ENCODE measurements at regions not wholly inside any gene's neighbourhood (a gene's known extent, or its start where the extent isn't known, plus 50 kb on each side); places are given as distances from the start of the nearest gene placed in this dataset.

GRCh38 chr13:82850644-82851043 lies 1031.6 kb downstream of the SLITRK1 start (continued):
- TF ChIP-seq ZBTB33 (IDR thresholded peaks at IDR 0.05) = no peak

GRCh38 chr13:82848766-82849165 lies 1033.5 kb downstream of the SLITRK1 start:
- no peak overlapping the region for H3K27ac ChIP-seq (ENCODE audit: low read depth in 1 of 2, low read length in 2 of 2)
- no peak overlapping the region for H3K9ac ChIP-seq (ENCODE audit: low read depth in 1 of 2, low read length in 2 of 2)
- no peaks in the 10 kb centered on the region for H3K9me3 ChIP-seq (ENCODE audit: control insufficient read depth in 4 of 4, low read length in 3 of 4)
- TF ChIP-seq ATF3 (IDR thresholded peaks at IDR 0.05) (no peak), FOXA2 (IDR thresholded peaks at IDR 0.05) (no peak), CTCF (IDR thresholded peaks at IDR 0.05; ENCODE audit: low read depth, low read length, missing input control) (no peak), HNF4A (conservative IDR thresholded peaks at IDR 0.05) (no peak), HNF4G (IDR thresholded peaks at IDR 0.05) (no peak), EGR1 (IDR thresholded peaks at IDR 0.05; ENCODE audit: low read depth in 2 of 2) (no peak), YY1 (IDR thresholded peaks at IDR 0.05) (no peak), RAD21 (IDR thresholded peaks at IDR 0.05) (no peak), SP1 (IDR thresholded peaks at IDR 0.05) (no peak), JUND (IDR thresholded peaks at IDR 0.05) (no peak), FOXA1 (IDR thresholded peaks at IDR 0.05) (no peak), NR2F2 (IDR thresholded peaks at IDR 0.05) (no peak), MAX (IDR thresholded peaks at IDR 0.05) (no peak), ZBTB33 (IDR thresholded peaks at IDR 0.05) (no peak), TAF1 (conservative IDR thresholded peaks at IDR 0.05) (no peak)
- no peaks in the 10 kb centered on the region for H3K27me3 ChIP-seq (ENCODE audit: control insufficient read depth in 4 of 4, insufficient read depth in 4 of 4, low read length in 3 of 4)
- H3K4me3 ChIP-seq (ENCODE audit: low read depth in 1 of 3, low read length in 3 of 3) = no peak overlapping the region
- H3K4me1 ChIP-seq (ENCODE audit: control insufficient read depth in 4 of 4, insufficient read depth in 4 of 4, low read length in 3 of 4) = no peaks in the 10 kb centered on the region
- no peaks in the 10 kb centered on the region for H3K36me3 ChIP-seq (ENCODE audit: control insufficient read depth in 4 of 4, insufficient read depth in 3 of 4, low read depth in 1 of 4, low read length in 3 of 4)
- 90% methylated on average over 1 of the region's 1 CpG for WGBS
- DNase-seq (ENCODE audit: low spot score) = no peak

- no peak for TF ChIP-seq NR2F2 (IDR thresholded peaks at IDR 0.05)
- peak; percentile 44 for TF ChIP-seq RAD21 (IDR thresholded peaks at IDR 0.05)
- 53% methylated on average over 3 of the region's 3 CpGs for WGBS
- no peak overlapping the region for H3K27ac ChIP-seq (ENCODE audit: low read depth in 1 of 2, low read length in 2 of 2)
- DNase-seq (ENCODE audit: low spot score) = no peak
- no peaks in the 10 kb centered on the region for H3K4me1 ChIP-seq (ENCODE audit: control insufficient read depth in 4 of 4, insufficient read depth in 4 of 4, low read length in 3 of 4)
- H3K36me3 ChIP-seq (ENCODE audit: control insufficient read depth in 4 of 4, insufficient read depth in 3 of 4, low read depth in 1 of 4, low read length in 3 of 4) = no peaks in the 10 kb centered on the region
- H3K9ac ChIP-seq (ENCODE audit: low read depth in 1 of 2, low read length in 2 of 2) = no peak overlapping the region
- H3K4me3 ChIP-seq (ENCODE audit: low read depth in 1 of 3, low read length in 3 of 3) = no peak overlapping the region
- no peaks in the 10 kb centered on the region for H3K9me3 ChIP-seq (ENCODE audit: control insufficient read depth in 4 of 4, low read length in 3 of 4)
- no peaks in the 10 kb centered on the region for H3K27me3 ChIP-seq (ENCODE audit: control insufficient read depth in 4 of 4, insufficient read depth in 4 of 4, low read length in 3 of 4)
These were observed 1034.7 kb downstream of the SLITRK1 start for GRCh38 chr13:82847595-82847994.
